Ovary (tissue), 3 donors: ENCODE measurements at regions not wholly inside any gene's neighbourhood (a gene's known extent, or its start where the extent isn't known, plus 50 kb on each side); places are given as distances from the start of the nearest gene placed in this dataset.

Source experiments
- CTCF ChIP-seq, 3 donors: fragments of 450-650 bp in 2 of 3; fragments of 200-600 bp in 1 of 3; IDR thresholded peaks; one replicate each; pipeline versions ENCODE4 v1.5.1 to v1.8.0; 2016 to 2022; ENCODE audit warnings: antibody characterized with exemption in 3 of 3, mild to moderate bottlenecking in 1 of 3
- EP300 ChIP-seq: sonication (generic); formaldehyde crosslinking; IDR thresholded peaks from one replicate; pipeline ENCODE4 v1.6.1; 2017; ENCODE audit warnings: antibody characterized with exemption
- POLR2A ChIP-seq: fragments of 450-650 bp; IDR thresholded peaks from one replicate; pipeline ENCODE4 v1.6.1; 2017; ENCODE audit warnings: antibody characterized with exemption, mild to moderate bottlenecking, moderate library complexity
- donor health status: DM: no; HTN: no; CAD: no.

DNA sequence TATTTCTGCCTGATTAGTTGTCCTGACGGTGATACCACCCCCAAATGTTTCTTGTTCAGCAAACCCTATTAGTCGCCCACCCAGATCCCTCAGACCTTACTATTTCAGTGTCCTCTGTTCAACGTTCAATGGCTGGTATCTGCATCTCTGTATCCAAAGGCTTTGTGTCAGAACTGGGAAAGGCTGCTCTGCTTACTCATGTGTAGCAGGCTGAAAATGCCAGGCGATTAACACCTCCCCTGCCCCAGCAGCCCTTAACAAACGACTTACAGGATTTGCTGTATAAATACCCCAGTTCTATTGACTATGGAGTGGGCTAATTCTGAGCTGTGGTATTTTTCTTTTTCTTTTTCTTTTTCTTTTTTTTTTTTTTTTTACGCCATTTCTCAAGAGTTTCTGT is 415.0 kb downstream of the ZNF674 start:
- TF ChIP-seq CTCF (IDR thresholded peaks at IDR 0.05) (no peak), EP300 (no peak), POLR2A (no peak)
